Endothelial cell of umbilical vein (primary cell): ENCODE measurements at regions not wholly inside any gene's neighbourhood (a gene's known extent, or its start where the extent isn't known, plus 50 kb on each side); places are given as distances from the start of the nearest gene placed in this dataset.

ENCODE experiments used
- BruUV-seq: library from RNA; stranded (reverse); fragments of 400-500 nt; replicated peaks from 2 replicates; lab custom pipeline; 2021; lab: Mats Ljungman, UMichigan
- CTCF ChIA-PET: fragments of 300-600, 350-600 bp; sonication (Branson Sonifier 250); formaldehyde crosslinking; loops from one replicate; lab custom pipeline; 2021; ENCODE audit warnings: antibody characterized with exemption, inconsistent platforms; lab: Charles Lee
- POLR2A ChIA-PET: fragments of 300-600, 350-600 bp; sonication (Branson Sonifier 250); formaldehyde crosslinking; loops from one replicate; lab custom pipeline; 2021; ENCODE audit warnings: antibody characterized with exemption, inconsistent platforms; lab: Charles Lee
- DNase-seq: peaks from one replicate; pipeline ENCODE4 v3.0.0-alpha.2; 2011; ENCODE audit warnings: low read depth, low spot score
- FAIRE-seq: peaks from 2 replicates; lab custom pipeline; 2011; peaks lifted over from hg19 to GRCh38; lab: Jason Lieb, UNC
- H2AFZ ChIP-seq: 2 replicates; pipeline ENCODE4 v1.6.0; 2012; ENCODE audit warnings: low read depth, low read length, control low read depth, inconsistent platforms
- H3K27ac ChIP-seq: 2 replicates; pipeline ENCODE4 v1.5.1; 2011; ENCODE audit warnings: low read depth, mild to moderate bottlenecking, control low read depth, low read length, moderate library complexity; ENCODE audit not compliant: insufficient read depth
- H3K27me3 ChIP-seq, 2 experiments: 2 replicates each; pipeline versions ENCODE4 v1.6.0 to v1.6.1; 2011; ENCODE audit warnings: low read length in 2 of 2, mixed read lengths in 1 of 2; ENCODE audit not compliant: control insufficient read depth in 2 of 2, insufficient read depth in 2 of 2
- H3K36me3 ChIP-seq, 2 experiments: 2 replicates in 1 of 2; 3 replicates in 1 of 2; pipeline ENCODE4 v1.5.1; 2011; ENCODE audit warnings: low read length in 2 of 2, mild to moderate bottlenecking in 1 of 2, moderate library complexity in 1 of 2; ENCODE audit not compliant: control insufficient read depth in 2 of 2, insufficient read depth in 2 of 2; ENCODE audit errors: extremely low read depth in 1 of 2
- H3K4me1 ChIP-seq: 3 replicates; pipeline ENCODE4 v1.5.1; 2011; ENCODE audit warnings: mild to moderate bottlenecking, low read length; ENCODE audit not compliant: control insufficient read depth, insufficient read depth; ENCODE audit errors: extremely low read depth
- H3K4me2 ChIP-seq: 2 replicates; pipeline ENCODE4 v1.6.1; 2011; ENCODE audit warnings: low read length, control low read depth, mixed read lengths; ENCODE audit not compliant: insufficient read depth
- H3K4me3 ChIP-seq, 3 experiments: fragments of 200-600 bp in 1 of 3; sonication (generic), shearing (Covaris generic) in 1 of 3; replicated peaks in 1 of 3; 2 replicates each; pipeline ENCODE4 v1.5.1; 2011 to 2016; ENCODE audit warnings: control low read depth in 3 of 3, low read length in 3 of 3, mild to moderate bottlenecking in 2 of 3, inconsistent platforms in 1 of 3, low read depth in 1 of 3, moderate library complexity in 1 of 3; ENCODE audit not compliant: insufficient read depth in 1 of 3
- H3K79me2 ChIP-seq: 2 replicates; pipeline ENCODE4 v1.6.0; 2012; ENCODE audit warnings: low read length, inconsistent platforms; ENCODE audit not compliant: control insufficient read depth, insufficient read depth
- H3K9ac ChIP-seq: replicated peaks from 2 replicates; pipeline ENCODE3; 2011; ENCODE audit warnings: low read length, control low read depth; ENCODE audit not compliant: insufficient read depth; ENCODE audit errors: extremely low read depth
- H3K9me1 ChIP-seq: replicated peaks from 3 replicates; pipeline ENCODE4 v1.6.0; 2011; ENCODE audit warnings: mild to moderate bottlenecking, low read length; ENCODE audit not compliant: control insufficient read depth, insufficient read depth; ENCODE audit errors: extremely low read depth
- H3K9me3 ChIP-seq: replicated peaks from 2 replicates; pipeline ENCODE4 v1.5.1; 2012; ENCODE audit warnings: low read length, inconsistent platforms; ENCODE audit not compliant: control insufficient read depth, insufficient read depth
- H4K20me1 ChIP-seq: replicated peaks from 2 replicates; pipeline ENCODE3; 2011; ENCODE audit warnings: mild to moderate bottlenecking, low read length; ENCODE audit not compliant: control insufficient read depth, insufficient read depth; ENCODE audit errors: extremely low read depth
- EZH2 ChIP-seq: IDR thresholded peaks from 2 replicates; pipeline ENCODE4 v1.6.1; 2012; ENCODE audit warnings: borderline replicate concordance, low read depth, mild to moderate bottlenecking, moderate library complexity, low read length, inconsistent platforms; ENCODE audit not compliant: severe bottlenecking
- FOS ChIP-seq: IDR thresholded peaks from 2 replicates; pipeline ENCODE4 v1.6.1; 2011; ENCODE audit warnings: mild to moderate bottlenecking, low read length, moderate library complexity, borderline replicate concordance; ENCODE audit not compliant: insufficient read depth
- GATA2 ChIP-seq: IDR thresholded peaks from 2 replicates; pipeline ENCODE4 v1.7.0; 2011; ENCODE audit warnings: low read depth, mild to moderate bottlenecking, moderate library complexity, mixed read lengths, low read length; ENCODE audit not compliant: insufficient read length, insufficient read depth
- JUN ChIP-seq: IDR thresholded peaks from 2 replicates; pipeline ENCODE4 v1.6.1; 2011; ENCODE audit warnings: borderline replicate concordance, low read depth; ENCODE audit not compliant: insufficient read length, insufficient read depth
- MYC ChIP-seq: IDR thresholded peaks from one replicate; pipeline ENCODE4 v1.6.1; 2011; ENCODE audit warnings: mild to moderate bottlenecking, low read depth, low read length
- POLR2A ChIP-seq: IDR thresholded peaks from 2 replicates; pipeline ENCODE4 v1.6.1; 2012; ENCODE audit warnings: low read depth, mild to moderate bottlenecking, control low read depth, low read length
- POLR2AphosphoS5 ChIP-seq: IDR thresholded peaks from 2 replicates; pipeline ENCODE4 v1.6.1; 2012; ENCODE audit warnings: low read depth, mild to moderate bottlenecking, control low read depth, low read length, moderate library complexity; ENCODE audit not compliant: insufficient read depth
- dilution Hi-C: fragments of 300-500 bp; cut with MboI; formaldehyde crosslinking; loops from one replicate; pipeline ENCODE4 v1.15.0; 2019; ENCODE audit warnings: low sequenced_read_pairs; ENCODE audit not compliant: extremely low pct_ligation_motif_present
- intact Hi-C: fragments of 100-400 bp; cut with micrococcal nuclease; formaldehyde crosslinking; loops from one replicate; pipeline ENCODE4 v1.10.0; 2022
- TF ChIP-seq, protein P1 (sequence below): IDR thresholded peaks from 2 replicates; pipeline ENCODE4 v1.6.1; 2011; ENCODE audit not compliant: insufficient read depth, insufficient read length
- TF ChIP-seq, protein P2 (sequence below), 2 donors: IDR thresholded peaks; 1 replicate in 1 of 2; 2 replicates in 1 of 2; pipeline ENCODE4 v1.5.1; 2011; ENCODE audit warnings: low read length in 2 of 2, mild to moderate bottlenecking in 2 of 2, moderate library complexity in 2 of 2, control low read depth in 1 of 2, inconsistent platforms in 1 of 2, low read depth in 1 of 2; ENCODE audit not compliant: insufficient read depth in 1 of 2; ENCODE audit errors: extremely low read depth in 1 of 2

DNA sequence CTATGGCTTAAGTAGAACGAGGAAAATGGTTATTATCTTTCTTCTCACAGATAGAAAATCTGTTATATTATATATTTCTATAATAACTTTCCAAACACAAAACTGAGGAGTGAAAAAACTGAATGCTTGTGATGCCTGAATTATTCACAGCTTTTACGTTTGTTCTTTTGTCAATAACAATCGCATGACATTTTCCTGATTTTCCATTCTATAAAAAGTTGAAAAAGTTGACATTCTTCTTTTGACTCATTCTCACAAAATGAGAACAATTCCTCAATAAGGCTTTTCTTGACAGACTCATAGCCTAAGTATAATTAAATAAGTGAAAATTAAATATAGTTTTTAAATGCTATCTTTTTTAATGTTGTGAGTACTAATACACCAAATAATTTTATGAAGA lies 288.8 kb upstream of the TGFBR2 start:
- H3K27ac ChIP-seq, result no peak overlapping the region
- H3K27me3 ChIP-seq, result no peaks in the 10 kb centered on the region
- no peak for FAIRE-seq
- no peaks in the 10 kb centered on the region for H4K20me1 ChIP-seq
- TF ChIP-seq, protein P1, sequence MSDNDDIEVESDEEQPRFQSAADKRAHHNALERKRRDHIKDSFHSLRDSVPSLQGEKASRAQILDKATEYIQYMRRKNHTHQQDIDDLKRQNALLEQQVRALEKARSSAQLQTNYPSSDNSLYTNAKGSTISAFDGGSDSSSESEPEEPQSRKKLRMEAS, result no peak
- TF ChIP-seq GATA2 (no peak), JUN (no peak), EZH2 (no peak), MYC (no peak), POLR2AphosphoS5 (no peak), FOS (no peak), POLR2A (no peak)
- TF ChIP-seq, protein P2, sequence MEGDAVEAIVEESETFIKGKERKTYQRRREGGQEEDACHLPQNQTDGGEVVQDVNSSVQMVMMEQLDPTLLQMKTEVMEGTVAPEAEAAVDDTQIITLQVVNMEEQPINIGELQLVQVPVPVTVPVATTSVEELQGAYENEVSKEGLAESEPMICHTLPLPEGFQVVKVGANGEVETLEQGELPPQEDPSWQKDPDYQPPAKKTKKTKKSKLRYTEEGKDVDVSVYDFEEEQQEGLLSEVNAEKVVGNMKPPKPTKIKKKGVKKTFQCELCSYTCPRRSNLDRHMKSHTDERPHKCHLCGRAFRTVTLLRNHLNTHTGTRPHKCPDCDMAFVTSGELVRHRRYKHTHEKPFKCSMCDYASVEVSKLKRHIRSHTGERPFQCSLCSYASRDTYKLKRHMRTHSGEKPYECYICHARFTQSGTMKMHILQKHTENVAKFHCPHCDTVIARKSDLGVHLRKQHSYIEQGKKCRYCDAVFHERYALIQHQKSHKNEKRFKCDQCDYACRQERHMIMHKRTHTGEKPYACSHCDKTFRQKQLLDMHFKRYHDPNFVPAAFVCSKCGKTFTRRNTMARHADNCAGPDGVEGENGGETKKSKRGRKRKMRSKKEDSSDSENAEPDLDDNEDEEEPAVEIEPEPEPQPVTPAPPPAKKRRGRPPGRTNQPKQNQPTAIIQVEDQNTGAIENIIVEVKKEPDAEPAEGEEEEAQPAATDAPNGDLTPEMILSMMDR (IDR thresholded peaks at IDR 0.05; ENCODE audit: extremely low read depth in 1 of 2, insufficient read depth in 1 of 2, low read depth in 1 of 2, low read length in 2 of 2), result no peak
- dilution Hi-C loops (no loop called here), intact Hi-C loops (no loop called here)
- no peak overlapping the region for H3K9ac ChIP-seq
- no peak overlapping the region for H3K4me3 ChIP-seq
- H3K4me2 ChIP-seq, result no peak overlapping the region
- no peaks in the 10 kb centered on the region for H3K79me2 ChIP-seq
- no TSS peak for BruUV-seq
- H2AFZ ChIP-seq, result no peak overlapping the region
- H3K9me3 ChIP-seq, result no peaks in the 10 kb centered on the region
- CTCF ChIA-PET, result interaction anchor here (1.1 kb wide), 1 partner anchor 10 kb away, joined by 3 read pairs; no protein-coding TSS in a partner anchor
- POLR2A ChIA-PET, result no interaction called here
- no peaks in the 10 kb centered on the region for H3K9me1 ChIP-seq
- no peaks in the 10 kb centered on the region for H3K4me1 ChIP-seq
- H3K36me3 ChIP-seq, result no peaks in the 10 kb centered on the region
- no peak for DNase-seq
